ENCODE measurements at regions not wholly inside any gene's neighbourhood (a gene's known extent, or its start where the extent isn't known, plus 50 kb on each side); places are given as distances from the start of the nearest gene placed in this dataset.

DNA sequence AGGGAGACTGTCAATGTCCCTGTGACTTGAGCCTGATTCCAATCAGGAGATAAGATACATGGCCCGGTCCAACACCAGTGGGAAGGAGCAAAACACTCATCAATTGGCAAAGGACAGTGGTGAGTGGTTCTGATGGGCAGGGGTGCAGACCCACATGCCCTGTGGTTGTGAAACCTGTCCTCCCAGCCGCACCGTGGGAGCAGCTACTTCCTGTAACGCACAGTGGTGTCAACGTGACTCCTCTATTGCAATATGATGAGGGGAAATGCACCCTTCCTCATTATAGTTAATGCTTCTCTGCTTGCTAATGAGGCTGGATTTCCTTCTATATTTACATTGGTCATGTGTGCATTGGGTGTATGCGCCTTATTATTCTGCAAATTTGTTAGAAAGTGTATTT lies 223.0 kb downstream of the IRX1 start:
- Histone ChIP-seq H3K4me3 (no peak overlapping the region), H3K4me1 (no peaks in the 10 kb centered on the region), H3K27me3 (no peaks in the 10 kb centered on the region), H3K36me3 (no peaks in the 10 kb centered on the region), H3K27ac (no peak overlapping the region), H3K9me3 (no peaks in the 10 kb centered on the region)
- DNase-seq (no peak), ATAC-seq (ENCODE audit: low FRiP score in 2 of 2) (no peak)
- no peak for TF ChIP-seq EP300 (IDR thresholded peaks at IDR 0.05)
- no peak for TF ChIP-seq POLR2A (IDR thresholded peaks at IDR 0.05)
- no peak for TF ChIP-seq POLR2AphosphoS5 (IDR thresholded peaks at IDR 0.05)
- TF ChIP-seq, protein P1, sequence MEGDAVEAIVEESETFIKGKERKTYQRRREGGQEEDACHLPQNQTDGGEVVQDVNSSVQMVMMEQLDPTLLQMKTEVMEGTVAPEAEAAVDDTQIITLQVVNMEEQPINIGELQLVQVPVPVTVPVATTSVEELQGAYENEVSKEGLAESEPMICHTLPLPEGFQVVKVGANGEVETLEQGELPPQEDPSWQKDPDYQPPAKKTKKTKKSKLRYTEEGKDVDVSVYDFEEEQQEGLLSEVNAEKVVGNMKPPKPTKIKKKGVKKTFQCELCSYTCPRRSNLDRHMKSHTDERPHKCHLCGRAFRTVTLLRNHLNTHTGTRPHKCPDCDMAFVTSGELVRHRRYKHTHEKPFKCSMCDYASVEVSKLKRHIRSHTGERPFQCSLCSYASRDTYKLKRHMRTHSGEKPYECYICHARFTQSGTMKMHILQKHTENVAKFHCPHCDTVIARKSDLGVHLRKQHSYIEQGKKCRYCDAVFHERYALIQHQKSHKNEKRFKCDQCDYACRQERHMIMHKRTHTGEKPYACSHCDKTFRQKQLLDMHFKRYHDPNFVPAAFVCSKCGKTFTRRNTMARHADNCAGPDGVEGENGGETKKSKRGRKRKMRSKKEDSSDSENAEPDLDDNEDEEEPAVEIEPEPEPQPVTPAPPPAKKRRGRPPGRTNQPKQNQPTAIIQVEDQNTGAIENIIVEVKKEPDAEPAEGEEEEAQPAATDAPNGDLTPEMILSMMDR (IDR thresholded peaks at IDR 0.05): no peak
- 49 to 53% methylated on average over 6 of the region's 6 CpGs for WGBS, 2 donors

DNA sequence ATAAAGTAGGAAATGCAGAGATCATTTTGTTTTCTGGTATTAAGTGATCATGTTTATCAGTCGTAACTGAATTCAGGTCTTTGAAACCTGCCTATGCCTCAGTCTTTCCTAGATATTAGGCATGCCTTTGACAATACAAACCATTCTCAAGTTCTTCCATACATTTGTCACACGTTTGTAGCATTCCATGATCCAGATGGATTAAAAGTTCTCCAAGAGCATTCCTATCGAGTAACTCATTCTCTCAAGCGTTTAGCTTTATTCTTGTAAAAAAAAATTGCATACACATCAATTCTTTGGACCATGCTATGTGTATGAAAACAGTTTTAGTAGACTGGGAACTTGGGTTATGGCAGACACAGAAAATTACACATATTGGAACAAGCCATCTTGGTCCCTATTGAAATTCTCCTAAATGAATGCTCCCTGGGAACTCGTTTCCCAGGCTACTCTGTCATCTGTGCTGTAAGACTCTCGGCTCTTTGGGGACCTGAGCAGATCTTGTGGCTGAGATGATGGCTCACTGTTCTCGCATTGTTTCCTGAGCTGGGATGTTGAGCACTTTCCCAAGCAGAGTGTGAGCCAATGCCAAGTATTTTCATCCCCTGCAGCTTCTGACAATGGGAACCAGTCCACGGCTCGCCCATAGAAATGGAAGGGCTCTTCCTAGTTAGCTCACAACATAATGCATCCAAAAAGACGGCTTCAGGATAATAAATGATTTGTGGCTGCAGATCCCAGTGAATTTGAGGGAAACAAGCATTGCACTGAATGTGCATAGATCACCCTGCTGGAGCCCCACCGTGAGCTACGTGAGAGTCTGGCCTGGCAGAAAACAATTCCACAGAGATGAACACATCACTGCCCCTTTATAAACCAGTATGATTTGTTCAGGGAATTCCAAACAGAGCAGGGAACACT lies 230.2 kb downstream of the IRX1 start:
- TF ChIP-seq, protein P1 (IDR thresholded peaks at IDR 0.05): no peak
- TF ChIP-seq POLR2AphosphoS5 (IDR thresholded peaks at IDR 0.05): no peak
- no peak for TF ChIP-seq POLR2A (IDR thresholded peaks at IDR 0.05)
- no peak for TF ChIP-seq EP300 (IDR thresholded peaks at IDR 0.05)
- H3K36me3 ChIP-seq: no peaks in the 10 kb centered on the region
- DNase-seq: no peak
- H3K4me1 ChIP-seq: no peaks in the 10 kb centered on the region
- H3K27me3 ChIP-seq: no peaks in the 10 kb centered on the region
- no peak overlapping the region for H3K27ac ChIP-seq
- 69 to 72% methylated on average over 8 to 12 of the region's 12 CpGs for WGBS, 2 donors
- ATAC-seq (ENCODE audit: low FRiP score in 2 of 2): no peak
- no peaks in the 10 kb centered on the region for H3K9me3 ChIP-seq
- H3K4me3 ChIP-seq: no peak overlapping the region

DNA sequence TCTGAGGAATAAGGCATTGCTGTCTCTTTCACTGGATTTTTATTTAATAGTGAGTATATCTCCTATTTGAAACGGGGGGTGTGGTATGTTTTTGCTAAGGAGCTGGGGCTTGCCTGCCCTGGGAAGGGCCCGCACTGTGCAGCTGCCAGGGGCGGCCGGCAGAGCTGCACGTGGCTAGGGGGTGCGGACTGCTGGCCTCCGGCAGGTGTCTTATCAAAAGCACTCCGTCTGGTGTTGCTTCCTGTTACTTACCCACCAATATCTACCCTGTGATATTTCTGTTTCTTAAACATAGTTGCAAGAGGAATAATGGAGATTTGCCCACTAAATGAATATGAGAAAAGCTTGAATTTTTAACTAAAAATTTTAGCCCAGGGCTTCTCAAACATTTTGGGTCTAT lies 232.0 kb downstream of the IRX1 start:
- Histone ChIP-seq H3K27ac (no peak overlapping the region), H3K4me3 (no peak overlapping the region), H3K9me3 (no peaks in the 10 kb centered on the region), H3K4me1 (no peaks in the 10 kb centered on the region), H3K36me3 (no peaks in the 10 kb centered on the region), H3K27me3 (no peaks in the 10 kb centered on the region)
- WGBS, 2 donors: 22 to 25% methylated on average over 8 of the region's 8 CpGs
- no peak for DNase-seq
- ATAC-seq (ENCODE audit: low FRiP score in 2 of 2): no peak
- TF ChIP-seq, protein P1 (IDR thresholded peaks at IDR 0.05): no peak
- TF ChIP-seq POLR2A (IDR thresholded peaks at IDR 0.05): no peak
- no peak for TF ChIP-seq POLR2AphosphoS5 (IDR thresholded peaks at IDR 0.05)
- no peak for TF ChIP-seq EP300 (IDR thresholded peaks at IDR 0.05)

DNA sequence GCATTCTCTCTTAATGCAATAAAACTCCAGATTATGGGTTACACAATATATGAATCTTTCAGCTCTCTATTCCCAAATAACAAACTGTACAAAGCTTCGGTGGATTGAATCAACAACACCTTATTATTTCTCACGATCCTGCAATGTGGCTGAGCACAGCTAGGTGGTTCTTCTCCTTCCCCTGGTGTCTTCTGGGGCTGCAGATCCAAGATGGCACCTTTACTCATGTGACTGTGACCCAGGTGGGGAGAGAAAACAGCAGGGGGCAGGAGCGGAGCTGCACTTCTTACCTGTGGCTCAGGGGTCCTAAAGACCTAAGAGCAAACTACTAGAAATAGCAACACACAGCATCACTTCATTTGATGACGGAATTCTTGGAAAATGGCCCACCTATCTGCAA lies 233.1 kb downstream of the IRX1 start:
- Histone ChIP-seq H3K4me1 (no peaks in the 10 kb centered on the region), H3K36me3 (no peaks in the 10 kb centered on the region), H3K9me3 (no peaks in the 10 kb centered on the region), H3K27me3 (no peaks in the 10 kb centered on the region), H3K27ac (no peak overlapping the region), H3K4me3 (no peak overlapping the region)
- WGBS, 2 donors: 74 to 79% methylated on average over 4 of the region's 4 CpGs
- TF ChIP-seq EP300 (IDR thresholded peaks at IDR 0.05): no peak
- TF ChIP-seq POLR2A (IDR thresholded peaks at IDR 0.05): no peak
- TF ChIP-seq, protein P1 (IDR thresholded peaks at IDR 0.05): no peak
- TF ChIP-seq POLR2AphosphoS5 (IDR thresholded peaks at IDR 0.05): no peak
- ATAC-seq (ENCODE audit: low FRiP score in 2 of 2) (no peak), DNase-seq (no peak)

DNA sequence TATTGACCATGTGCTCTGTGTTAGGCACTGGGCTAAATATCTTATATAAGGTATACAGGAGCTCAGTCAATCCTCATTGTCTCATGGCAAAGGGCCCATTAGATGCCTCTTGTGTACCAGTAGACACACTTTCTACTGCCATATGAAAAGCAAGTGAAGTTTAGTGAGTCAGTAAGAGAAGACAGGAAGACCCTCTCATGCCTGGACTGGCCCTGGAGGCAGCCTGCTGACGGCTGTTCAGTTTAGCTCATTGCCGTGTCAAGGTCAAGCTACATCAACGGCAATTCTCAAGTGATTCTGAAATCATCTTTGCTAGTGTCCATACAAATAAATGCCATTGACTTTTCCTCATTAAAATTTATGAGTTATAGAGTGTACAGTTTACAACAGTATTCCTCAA lies 237.9 kb downstream of the IRX1 start:
- H3K27me3 ChIP-seq: no peaks in the 10 kb centered on the region

More for the DNA sequence above, 237.9 kb downstream of the IRX1 start:
- WGBS, 2 donors: 87 to 93% methylated on average over 3 of the region's 3 CpGs
- H3K4me1 ChIP-seq: no peaks in the 10 kb centered on the region
- H3K36me3 ChIP-seq: no peaks in the 10 kb centered on the region
- TF ChIP-seq POLR2AphosphoS5 (IDR thresholded peaks at IDR 0.05) (no peak), POLR2A (IDR thresholded peaks at IDR 0.05) (no peak), EP300 (IDR thresholded peaks at IDR 0.05) (no peak)
- TF ChIP-seq, protein P1 (IDR thresholded peaks at IDR 0.05): no peak
- no peaks in the 10 kb centered on the region for H3K9me3 ChIP-seq
- no peak overlapping the region for H3K27ac ChIP-seq
- H3K4me3 ChIP-seq: no peak overlapping the region
- no peak for DNase-seq
- ATAC-seq (ENCODE audit: low FRiP score in 2 of 2): no peak
